SJSA1 (cell line): ENCODE measurements at regions not wholly inside any gene's neighbourhood (a gene's known extent, or its start where the extent isn't known, plus 50 kb on each side); places are given as distances from the start of the nearest gene placed in this dataset.

Experiments used
- DNase-seq, 2 experiments: peaks; one replicate each; pipeline ENCODE4 v3.0.0-alpha.2; 2015 to 2020; ENCODE audit warnings: low spot score in 2 of 2, low read depth in 1 of 2
- H3K27ac ChIP-seq: fragments of 250-450 bp; sonication (Bioruptor Pico); 2 replicates; pipeline ENCODE4 v1.5.1; 2020; ENCODE audit warnings: mild to moderate bottlenecking, moderate library complexity
- H3K27me3 ChIP-seq: fragments of 250-450 bp; sonication (Bioruptor Pico); replicated peaks from 2 replicates; pipeline ENCODE4 v1.5.1; 2020; ENCODE audit warnings: mild to moderate bottlenecking, moderate library complexity
- H3K36me3 ChIP-seq: fragments of 250-450 bp; sonication (Bioruptor Pico); 2 replicates; pipeline ENCODE4 v1.5.1; 2020; ENCODE audit warnings: mild to moderate bottlenecking
- H3K4me1 ChIP-seq: fragments of 250-450 bp; sonication (Bioruptor Pico); replicated peaks from 2 replicates; pipeline ENCODE4 v1.6.1; 2021; ENCODE audit warnings: mild to moderate bottlenecking
- H3K4me3 ChIP-seq: fragments of 250-450 bp; sonication (Bioruptor Pico); 2 replicates; pipeline ENCODE4 v1.5.1; 2020; ENCODE audit warnings: mild to moderate bottlenecking
- H3K9me3 ChIP-seq: fragments of 250-450 bp; sonication (Bioruptor Pico); replicated peaks from 2 replicates; pipeline ENCODE4 v1.5.1; 2020; ENCODE audit warnings: mild to moderate bottlenecking

- no peaks in the 10 kb centered on the region for H3K9me3 ChIP-seq
- no peak for DNase-seq
Observed at GRCh38 chr1:116211294-116211693, 100.1 kb downstream of the MAB21L3 start.

GRCh38 chr1:116218922-116219321, 107.7 kb downstream of the MAB21L3 start:
- H3K27ac ChIP-seq: no peak overlapping the region
- H3K9me3 ChIP-seq: no peaks in the 10 kb centered on the region
- no peaks in the 10 kb centered on the region for H3K4me1 ChIP-seq
- no peak overlapping the region for H3K4me3 ChIP-seq
- no peaks in the 10 kb centered on the region for H3K36me3 ChIP-seq
- H3K27me3 ChIP-seq: no peaks in the 10 kb centered on the region
- DNase-seq: no peak

More at GRCh38 chr1:116211294-116211693, 100.1 kb downstream of the MAB21L3 start:
- Histone ChIP-seq H3K27ac (no peak overlapping the region), H3K27me3 (no peaks in the 10 kb centered on the region), H3K36me3 (no peaks in the 10 kb centered on the region), H3K4me3 (no peak overlapping the region), H3K4me1 (no peaks in the 10 kb centered on the region)

GRCh38 chr1:116219651-116220434, 108.6 kb downstream of the MAB21L3 start:
- Histone ChIP-seq H3K36me3 (no peaks in the 10 kb centered on the region), H3K4me1 (no peaks in the 10 kb centered on the region), H3K27ac (no peak overlapping the region), H3K27me3 (no peaks in the 10 kb centered on the region), H3K9me3 (no peaks in the 10 kb centered on the region), H3K4me3 (no peak overlapping the region)
- DNase-seq: no peak

GRCh38 chr1:116224111-116224510, 112.9 kb downstream of the MAB21L3 start:
- DNase-seq: no peak
- Histone ChIP-seq H3K27me3 (no peaks in the 10 kb centered on the region), H3K4me1 (no peaks in the 10 kb centered on the region), H3K36me3 (no peaks in the 10 kb centered on the region), H3K4me3 (no peak overlapping the region), H3K9me3 (no peaks in the 10 kb centered on the region), H3K27ac (no peak overlapping the region)

- Histone ChIP-seq H3K36me3 (no peaks in the 10 kb centered on the region), H3K27me3 (no peaks in the 10 kb centered on the region), H3K4me3 (no peak overlapping the region), H3K27ac (no peak overlapping the region), H3K9me3 (no peaks in the 10 kb centered on the region), H3K4me1 (no peaks in the 10 kb centered on the region)
- DNase-seq: no peak
Observed at GRCh38 chr1:116224561-116224960, 113.4 kb downstream of the MAB21L3 start.

- no peaks in the 10 kb centered on the region for H3K27me3 ChIP-seq
- H3K4me1 ChIP-seq: no peaks in the 10 kb centered on the region
- H3K27ac ChIP-seq: no peak overlapping the region
- H3K9me3 ChIP-seq: no peaks in the 10 kb centered on the region
- no peaks in the 10 kb centered on the region for H3K36me3 ChIP-seq
- no peak overlapping the region for H3K4me3 ChIP-seq
- DNase-seq: no peak
Observed at GRCh38 chr1:116226017-116226416, 114.8 kb downstream of the MAB21L3 start.

- H3K9me3 ChIP-seq: no peaks in the 10 kb centered on the region
- no peak overlapping the region for H3K4me3 ChIP-seq
- H3K27ac ChIP-seq: no peak overlapping the region
- DNase-seq: no peak
- H3K4me1 ChIP-seq: no peaks in the 10 kb centered on the region
- no peaks in the 10 kb centered on the region for H3K36me3 ChIP-seq
- H3K27me3 ChIP-seq: no peaks in the 10 kb centered on the region
Observed at GRCh38 chr1:116228511-116228910, 117.3 kb downstream of the MAB21L3 start.

- H3K27me3 ChIP-seq: no peaks in the 10 kb centered on the region
- H3K4me3 ChIP-seq: no peak overlapping the region
- H3K36me3 ChIP-seq: no peaks in the 10 kb centered on the region
- no peak for DNase-seq
- no peak overlapping the region for H3K27ac ChIP-seq
- no peaks in the 10 kb centered on the region for H3K9me3 ChIP-seq
- no peaks in the 10 kb centered on the region for H3K4me1 ChIP-seq
Observed at GRCh38 chr1:116230712-116231111, 119.5 kb downstream of the MAB21L3 start.

GRCh38 chr1:116231752-116232151, 120.6 kb downstream of the MAB21L3 start:
- Histone ChIP-seq H3K27ac (no peak overlapping the region), H3K36me3 (no peaks in the 10 kb centered on the region)
- no peak for DNase-seq

GRCh38 chr1:116232989-116233514, 121.9 kb downstream of the MAB21L3 start:
- Histone ChIP-seq H3K36me3 (no peaks in the 10 kb centered on the region), H3K27me3 (peaks cover under 1% of the 10 kb centered on the region; the same call in 1 of the 2 replicates), H3K4me3 (no peak overlapping the region), H3K4me1 (no peaks in the 10 kb centered on the region), H3K9me3 (no peaks in the 10 kb centered on the region), H3K27ac (no peak overlapping the region)
- no peak for DNase-seq

More at GRCh38 chr1:116231752-116232151, 120.6 kb downstream of the MAB21L3 start:
- H3K4me1 ChIP-seq: no peaks in the 10 kb centered on the region
- no peak overlapping the region for H3K4me3 ChIP-seq
- no peaks in the 10 kb centered on the region for H3K9me3 ChIP-seq
- no peaks in the 10 kb centered on the region; the same call in 1 of the 2 replicates for H3K27me3 ChIP-seq

GRCh38 chr1:116234429-116234828, 123.2 kb downstream of the MAB21L3 start:
- DNase-seq: no peak
- Histone ChIP-seq H3K4me1 (no peaks in the 10 kb centered on the region), H3K9me3 (no peaks in the 10 kb centered on the region), H3K27ac (no peak overlapping the region), H3K36me3 (no peaks in the 10 kb centered on the region), H3K4me3 (no peak overlapping the region), H3K27me3 (peaks cover 5% of the 10 kb centered on the region; the same call in 1 of the 2 replicates)

GRCh38 chr1:116239916-116240315, 128.7 kb downstream of the MAB21L3 start:
- H3K4me1 ChIP-seq: no peaks in the 10 kb centered on the region
- H3K36me3 ChIP-seq: no peaks in the 10 kb centered on the region
- DNase-seq: no peak
- no peaks in the 10 kb centered on the region for H3K9me3 ChIP-seq
- H3K4me3 ChIP-seq: no peak overlapping the region
- H3K27me3 ChIP-seq: peaks cover 9% of the 10 kb centered on the region; the same call in 1 of the 2 replicates
- no peak overlapping the region for H3K27ac ChIP-seq

GRCh38 chr1:116242741-116243140, 130.3 kb upstream of the ATP1A1 start:
- Histone ChIP-seq H3K36me3 (no peaks in the 10 kb centered on the region), H3K4me3 (no peak overlapping the region), H3K27me3 (0 out of 2 replicates have a peak, but pooled peaks cover 9% of the 10 kb centered on the region), H3K4me1 (no peaks in the 10 kb centered on the region), H3K27ac (no peak overlapping the region), H3K9me3 (no peaks in the 10 kb centered on the region)
- no peak for DNase-seq

GRCh38 chr1:116243333-116244054, 129.6 kb upstream of the ATP1A1 start:
- Histone ChIP-seq H3K27ac (no peak overlapping the region), H3K27me3 (0 out of 2 replicates have a peak, but pooled peaks cover 4% of the 10 kb centered on the region)

More at GRCh38 chr1:116243333-116244054, 129.6 kb upstream of the ATP1A1 start:
- H3K4me1 ChIP-seq: no peaks in the 10 kb centered on the region
- H3K4me3 ChIP-seq: no peak overlapping the region
- H3K36me3 ChIP-seq: no peaks in the 10 kb centered on the region
- no peak for DNase-seq
- H3K9me3 ChIP-seq: no peaks in the 10 kb centered on the region
